Choroid plexus epithelial cell (primary cell): ENCODE measurements at regions not wholly inside any gene's neighbourhood (a gene's known extent, or its start where the extent isn't known, plus 50 kb on each side); places are given as distances from the start of the nearest gene placed in this dataset.
A peak's percentile ranks its signal among the peaks of the same experiment; 100 is the strongest.

Experiments
- DNase-seq: peaks from one replicate; pipeline ENCODE4 v3.0.0-alpha.2; 2010; ENCODE audit warnings: low read depth
- H3K4me3 ChIP-seq: 2 replicates; pipeline ENCODE4 v1.5.1; 2011; ENCODE audit warnings: low read depth, mild to moderate bottlenecking, control low read depth, low read length, moderate library complexity
- CTCF ChIP-seq: conservative IDR thresholded peaks from 2 replicates; pipeline ENCODE4 v1.5.1; 2011; ENCODE audit warnings: low read depth, mild to moderate bottlenecking, control low read depth, inconsistent platforms, low read length, moderate library complexity

- DNase-seq = no peak
- no peak overlapping the region for H3K4me3 ChIP-seq
- TF ChIP-seq CTCF = no peak
These were observed 68.7 kb upstream of the NECTIN1 start for GRCh38 chr11:119797736-119798135.

DNA sequence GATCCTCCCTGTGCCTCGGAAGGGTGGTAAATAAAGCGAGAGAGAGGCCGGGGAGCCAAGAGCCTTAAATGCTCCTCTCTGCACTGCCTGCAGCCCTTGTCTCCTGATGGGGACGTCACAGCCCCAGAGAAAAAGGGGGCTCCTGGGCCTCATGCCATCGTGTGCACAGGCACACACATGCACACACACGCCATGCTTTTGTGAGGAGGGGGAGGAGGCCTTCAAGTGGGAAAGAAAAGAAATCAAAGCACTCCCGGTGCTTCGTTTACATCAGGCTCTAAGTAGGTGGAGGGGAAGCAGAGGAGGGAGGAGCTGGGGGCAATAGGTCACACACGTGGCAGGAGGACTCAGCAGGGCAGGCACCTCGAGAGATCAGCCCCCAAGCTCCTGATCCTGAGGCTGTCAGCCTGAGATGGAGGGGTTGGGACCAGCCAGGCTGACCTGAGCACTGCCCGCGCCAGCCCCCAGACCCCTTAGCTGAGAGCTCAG lies 68.2 kb upstream of the NECTIN1 start:
- no peak for TF ChIP-seq CTCF
- no peak overlapping the region for H3K4me3 ChIP-seq
- no peak for DNase-seq

- TF ChIP-seq CTCF = no peak
- H3K4me3 ChIP-seq = no peak overlapping the region
- no peak for DNase-seq
These were observed 67.5 kb upstream of the NECTIN1 start for GRCh38 chr11:119796363-119797060.

DNA sequence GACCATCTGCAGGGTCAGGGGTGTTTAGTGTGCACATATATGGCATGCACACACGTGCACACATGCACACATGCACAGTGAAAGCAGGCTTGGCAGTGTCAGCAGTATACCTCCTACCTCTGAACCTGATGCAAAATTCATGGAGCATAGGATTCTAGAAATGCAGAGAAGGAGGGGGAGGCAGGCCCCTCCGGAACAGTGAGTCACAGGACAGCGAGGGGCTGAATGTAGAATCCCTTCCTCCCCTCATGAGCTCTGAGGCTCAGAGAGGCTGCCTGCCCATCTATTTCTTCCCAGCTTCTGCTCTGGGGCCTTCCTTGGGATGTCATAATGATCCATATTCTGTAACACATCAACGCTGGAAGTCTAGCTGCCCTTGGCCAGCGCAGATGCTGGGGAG lies 66.7 kb upstream of the NECTIN1 start:
- DNase-seq = no peak
- no peak overlapping the region for H3K4me3 ChIP-seq
- no peak for TF ChIP-seq CTCF

- H3K4me3 ChIP-seq = no peak overlapping the region
- TF ChIP-seq CTCF = no peak
- peak; percentile 97 for DNase-seq
These were observed 66.2 kb upstream of the NECTIN1 start for GRCh38 chr11:119795231-119795630.

DNA sequence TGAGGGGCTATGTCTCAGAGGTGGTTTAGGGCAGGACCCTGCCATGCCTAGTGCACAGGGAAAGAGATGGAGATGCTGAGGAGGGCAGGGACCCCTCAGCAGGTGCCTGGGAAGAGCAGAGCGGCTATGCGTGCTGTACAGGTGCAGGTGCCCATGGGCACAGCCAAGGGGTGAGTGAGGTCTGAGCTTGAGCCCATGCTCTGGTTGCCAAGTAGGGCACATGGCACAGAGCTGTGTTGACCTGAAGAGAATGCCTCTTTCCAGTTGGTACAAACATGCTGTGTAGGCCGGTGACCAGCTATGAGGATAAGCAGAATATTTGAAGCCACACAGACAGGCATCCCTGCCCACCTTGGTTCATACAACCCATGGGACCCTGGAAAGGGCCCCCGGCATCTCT lies 65.8 kb upstream of the NECTIN1 start:
- DNase-seq = no peak
- no peak overlapping the region for H3K4me3 ChIP-seq
- no peak for TF ChIP-seq CTCF

- TF ChIP-seq CTCF = no peak
- DNase-seq = no peak
- H3K4me3 ChIP-seq = no peak overlapping the region
These were observed 65.2 kb upstream of the NECTIN1 start for GRCh38 chr11:119794141-119794665.
